Vagina (tissue), 2 donors: ENCODE measurements at regions not wholly inside any gene's neighbourhood (a gene's known extent, or its start where the extent isn't known, plus 50 kb on each side); places are given as distances from the start of the nearest gene placed in this dataset.

Source experiments
- DNase-seq, 2 donors: peaks; one replicate each; pipeline ENCODE4 v3.0.0-alpha.2; 2017; ENCODE audit errors: extremely low spot score in 2 of 2
- H3K27ac ChIP-seq: fragments of 200-600 bp; sonication (generic); one replicate; pipeline ENCODE4 v1.5.1; 2019
- H3K27me3 ChIP-seq: fragments of 200-600 bp; sonication (generic); one replicate; pipeline ENCODE4 v1.5.1; 2019
- H3K36me3 ChIP-seq, 2 donors: fragments of 200-600 bp; sonication (generic); one replicate each; pipeline ENCODE4 v1.5.1; 2017 to 2019
- H3K4me1 ChIP-seq: fragments of 200-600 bp; sonication (generic); one replicate; pipeline ENCODE4 v1.5.1; 2019
- H3K4me3 ChIP-seq, 2 donors: fragments of 200-600 bp; sonication (generic); 1 replicate in 1 of 2; 2 replicates in 1 of 2; pipeline ENCODE4 v1.5.1; 2016 to 2019
- H3K9me3 ChIP-seq: fragments of 200-600 bp; sonication (generic); one replicate; pipeline ENCODE4 v1.5.1; 2019
- CTCF ChIP-seq, 3 experiments: fragments of 450-650 bp in 2 of 3; fragments of 200-600 bp in 1 of 3; sonication (generic) in 1 of 3; IDR thresholded peaks; one replicate each; pipeline ENCODE4 v1.5.1; 2017 to 2019; ENCODE audit warnings: antibody characterized with exemption in 3 of 3, mild to moderate bottlenecking in 2 of 3, moderate library complexity in 2 of 3
- POLR2A ChIP-seq, 2 donors: fragments of 450-650 bp; IDR thresholded peaks; one replicate each; pipeline ENCODE4 v1.6.1; 2017; ENCODE audit warnings: antibody characterized with exemption in 2 of 2, mild to moderate bottlenecking in 2 of 2, moderate library complexity in 2 of 2
- POLR2AphosphoS5 ChIP-seq, 2 donors: sonication (generic); formaldehyde crosslinking; IDR thresholded peaks; one replicate each; pipeline ENCODE4 v1.9.0; 2017; ENCODE audit warnings: antibody characterized with exemption in 2 of 2, mild to moderate bottlenecking in 2 of 2, low read depth in 1 of 2; ENCODE audit not compliant: insufficient read depth in 1 of 2
- intact Hi-C: fragments of 100-400 bp; cut with DNase I; formaldehyde crosslinking; loops from one replicate; pipeline ENCODE4 v1.15.1; 2023

GRCh38 chr6:870096-870495, 177.2 kb upstream of the EXOC2 start:
- Histone ChIP-seq H3K36me3 (no peaks in the 10 kb centered on the region), H3K4me1 (no peaks in the 10 kb centered on the region), H3K27ac (no peak overlapping the region), H3K27me3 (no peaks in the 10 kb centered on the region), H3K4me3 (no peak overlapping the region), H3K9me3 (no peaks in the 10 kb centered on the region)
- intact Hi-C loops = no loop called here
- TF ChIP-seq POLR2A (IDR thresholded peaks at IDR 0.05) (no peak), CTCF (IDR thresholded peaks at IDR 0.05) (no peak), POLR2AphosphoS5 (IDR thresholded peaks at IDR 0.05; ENCODE audit: insufficient read depth in 1 of 2, low read depth in 1 of 2) (no peak)
- DNase-seq = no peak

GRCh38 chr6:868201-868600, 175.3 kb upstream of the EXOC2 start:
- Histone ChIP-seq H3K4me1 (no peaks in the 10 kb centered on the region), H3K9me3 (no peaks in the 10 kb centered on the region), H3K27ac (no peak overlapping the region), H3K4me3 (no peak overlapping the region), H3K27me3 (no peaks in the 10 kb centered on the region), H3K36me3 (no peaks in the 10 kb centered on the region)
- intact Hi-C loops = no loop called here
- no peak for TF ChIP-seq CTCF (IDR thresholded peaks at IDR 0.05)
- no peak for TF ChIP-seq POLR2AphosphoS5 (IDR thresholded peaks at IDR 0.05; ENCODE audit: insufficient read depth in 1 of 2, low read depth in 1 of 2)
- no peak for TF ChIP-seq POLR2A (IDR thresholded peaks at IDR 0.05)
- DNase-seq = no peak

- Histone ChIP-seq H3K36me3 (no peaks in the 10 kb centered on the region), H3K4me3 (no peak overlapping the region), H3K27ac (no peak overlapping the region), H3K9me3 (no peaks in the 10 kb centered on the region), H3K27me3 (no peaks in the 10 kb centered on the region), H3K4me1 (no peaks in the 10 kb centered on the region)
- intact Hi-C loops = no loop called here
- no peak for DNase-seq
- TF ChIP-seq POLR2AphosphoS5 (IDR thresholded peaks at IDR 0.05; ENCODE audit: insufficient read depth in 1 of 2, low read depth in 1 of 2) = no peak
- TF ChIP-seq CTCF (IDR thresholded peaks at IDR 0.05) = no peak
- no peak for TF ChIP-seq POLR2A (IDR thresholded peaks at IDR 0.05)
Observed at GRCh38 chr6:867378-867777, 174.4 kb upstream of the EXOC2 start.

- no peaks in the 10 kb centered on the region for H3K36me3 ChIP-seq
- TF ChIP-seq CTCF (IDR thresholded peaks at IDR 0.05) (no peak), POLR2A (IDR thresholded peaks at IDR 0.05) (no peak), POLR2AphosphoS5 (IDR thresholded peaks at IDR 0.05; ENCODE audit: insufficient read depth in 1 of 2, low read depth in 1 of 2) (no peak)
- H3K27ac ChIP-seq = no peak overlapping the region
- DNase-seq = no peak
- H3K9me3 ChIP-seq = no peaks in the 10 kb centered on the region
- H3K4me1 ChIP-seq = no peaks in the 10 kb centered on the region
- no peak overlapping the region for H3K4me3 ChIP-seq
- no peaks in the 10 kb centered on the region for H3K27me3 ChIP-seq
- intact Hi-C loops = no loop called here
Observed at GRCh38 chr6:866316-866715, 173.4 kb upstream of the EXOC2 start.

- H3K27ac ChIP-seq = no peak overlapping the region
- no peaks in the 10 kb centered on the region for H3K36me3 ChIP-seq
- no peaks in the 10 kb centered on the region for H3K9me3 ChIP-seq
- H3K4me3 ChIP-seq = no peak overlapping the region
- H3K27me3 ChIP-seq = no peaks in the 10 kb centered on the region
- DNase-seq = no peak
- TF ChIP-seq POLR2A (IDR thresholded peaks at IDR 0.05) = no peak
- TF ChIP-seq CTCF (IDR thresholded peaks at IDR 0.05) = no peak
- TF ChIP-seq POLR2AphosphoS5 (IDR thresholded peaks at IDR 0.05; ENCODE audit: insufficient read depth in 1 of 2, low read depth in 1 of 2) = no peak
- no peaks in the 10 kb centered on the region for H3K4me1 ChIP-seq
- intact Hi-C loops = no loop called here
Observed at GRCh38 chr6:865846-866245, 172.9 kb upstream of the EXOC2 start.
